K562 (cell line): ENCODE measurements at regions not wholly inside any gene's neighbourhood (a gene's known extent, or its start where the extent isn't known, plus 50 kb on each side); places are given as distances from the start of the nearest gene placed in this dataset.

ENCODE experiments used
- DEAF1 ChIP-seq: fragments of 450-650 bp; formaldehyde crosslinking; IDR thresholded peaks from 2 replicates; pipeline ENCODE4 v1.4.0; 2020; ENCODE audit warnings: mild to moderate bottlenecking, moderate library complexity
- FOXO4 ChIP-seq: fragments of 450-650 bp; formaldehyde crosslinking; IDR thresholded peaks from 2 replicates; pipeline ENCODE4 v1.4.0; 2020; ENCODE audit warnings: mild to moderate bottlenecking, moderate library complexity
- GABPA ChIP-seq: fragments of 200-800 bp; sonication (Bioruptor generic); conservative IDR thresholded peaks from 2 replicates; pipeline ENCODE4 v1.6.1; 2016; ENCODE audit warnings: low read depth, missing genetic modification characterization, missing compliant biosample characterization
- HDAC6 ChIP-seq: IDR thresholded peaks from 2 replicates; pipeline ENCODE4 v1.6.1; 2012; ENCODE audit warnings: low read depth, mild to moderate bottlenecking, control low read depth, inconsistent platforms, low read length, moderate library complexity
- PKNOX1 ChIP-seq: fragments of 450-650 bp; IDR thresholded peaks from 2 replicates; pipeline ENCODE4 v1.6.1; 2016
- PTTG1 ChIP-seq: fragments of 450-650 bp; IDR thresholded peaks from 2 replicates; pipeline ENCODE4 v1.6.1; 2016; ENCODE audit warnings: low read depth, mild to moderate bottlenecking, missing genetic modification characterization, missing compliant biosample characterization
- RFX1 ChIP-seq: fragments of 450-650 bp; IDR thresholded peaks from 2 replicates; pipeline ENCODE4 v1.6.1; 2016; ENCODE audit warnings: mild to moderate bottlenecking, moderate library complexity
- THAP12 ChIP-seq: fragments of 250-450 bp; sonication (Bioruptor Pico); IDR thresholded peaks from 2 replicates; pipeline ENCODE4 v1.9.0; 2021; ENCODE audit warnings: mild to moderate bottlenecking, inconsistent platforms

- TF ChIP-seq THAP12 (CRISPR knock-in tag) (no peak), DEAF1 (no peak), PKNOX1 (no peak), GABPA (tag) (no peak), HDAC6 (no peak), FOXO4 (CRISPR knock-in tag) (no peak), RFX1 (no peak), PTTG1 (tag) (no peak)
These were observed 112.9 kb upstream of the MLIP start (continued) for GRCh38 chr6:53998303-53998702.
